H1 (cell line): ENCODE measurements at regions not wholly inside any gene's neighbourhood (a gene's known extent, or its start where the extent isn't known, plus 50 kb on each side); places are given as distances from the start of the nearest gene placed in this dataset.

Experiments
- CTCF ChIA-PET: fragments of 300-600 bp; sonication (Branson Sonifier 250); formaldehyde crosslinking; loops from one replicate; lab custom pipeline; 2021; ENCODE audit not compliant: partially characterized antibody; lab: Charles Lee
- POLR2A ChIA-PET: fragments of 300-600 bp; sonication (Branson Sonifier 250); formaldehyde crosslinking; loops from one replicate; lab custom pipeline; 2021; ENCODE audit warnings: inconsistent platforms; ENCODE audit not compliant: partially characterized antibody; lab: Charles Lee
- DNase-seq, 2 experiments: peaks; one replicate each; pipeline versions ENCODE4 v3.0.0 to v3.0.0-alpha.2; 2010 to 2022; ENCODE audit warnings: low spot score in 2 of 2, low read depth in 1 of 2, mixed read lengths in 1 of 2
- FAIRE-seq: peaks from 2 replicates; lab custom pipeline; 2011; peaks lifted over from hg19 to GRCh38; lab: Jason Lieb, UNC
- H2AFZ ChIP-seq: 2 replicates; pipeline ENCODE4 v1.8.1; 2012; ENCODE audit warnings: low read length, inconsistent platforms
- H2AK5ac ChIP-seq: 2 replicates; pipeline ENCODE4 v1.6.1; 2013; ENCODE audit warnings: low read depth, low read length
- H2BK120ac ChIP-seq: replicated peaks from 2 replicates; pipeline ENCODE3; 2013; ENCODE audit warnings: low read depth, low read length, inconsistent platforms
- H2BK12ac ChIP-seq: 2 replicates; pipeline ENCODE4 v1.6.1; 2013; ENCODE audit warnings: low read depth, low read length
- H2BK15ac ChIP-seq: 2 replicates; pipeline ENCODE4 v1.6.1; 2013; ENCODE audit warnings: low read length
- H2BK20ac ChIP-seq: 2 replicates; pipeline ENCODE4 v1.6.1; 2013; ENCODE audit warnings: low read length
- H2BK5ac ChIP-seq: 2 replicates; pipeline ENCODE4 v1.6.1; 2013; ENCODE audit warnings: low read depth, low read length
- H3K14ac ChIP-seq: 2 replicates; pipeline ENCODE4 v1.6.1; 2013; ENCODE audit warnings: inconsistent platforms; ENCODE audit not compliant: insufficient read length
- H3K18ac ChIP-seq: 2 replicates; pipeline ENCODE4 v1.6.1; 2013; ENCODE audit warnings: low read length; ENCODE audit errors: extremely low read depth
- H3K23ac ChIP-seq: 2 replicates; pipeline ENCODE4 v1.6.1; 2013; ENCODE audit warnings: inconsistent platforms; ENCODE audit not compliant: insufficient read length
- H3K23me2 ChIP-seq: 2 replicates; pipeline ENCODE4 v1.6.1; 2013; ENCODE audit warnings: low read depth, low read length
- H3K27ac ChIP-seq: 2 replicates; pipeline ENCODE4 v1.6.1; 2011; ENCODE audit warnings: low read depth, low read length, inconsistent platforms
- H3K27me3 ChIP-seq, 4 experiments: replicated peaks in 1 of 4; 1 replicate in 1 of 4; 2 replicates in 3 of 4; pipeline versions ENCODE4 v1.6.1 to v1.8.1; 2011 to 2013; ENCODE audit warnings: low read length in 3 of 4, mild to moderate bottlenecking in 3 of 4, inconsistent platforms in 2 of 4, mixed read lengths in 2 of 4, moderate library complexity in 1 of 4; ENCODE audit not compliant: control insufficient read depth in 3 of 4, insufficient read depth in 3 of 4; ENCODE audit errors: extremely low read depth in 1 of 4
- H3K36me3 ChIP-seq, 4 experiments: 2 replicates each; pipeline versions ENCODE4 v1.6.1 to v1.8.1; 2011 to 2013; ENCODE audit warnings: mild to moderate bottlenecking in 4 of 4, low read length in 3 of 4, moderate library complexity in 2 of 4, control low read depth in 1 of 4, inconsistent platforms in 1 of 4; ENCODE audit not compliant: insufficient read depth in 4 of 4, control insufficient read depth in 2 of 4
- H3K4ac ChIP-seq: replicated peaks from 2 replicates; pipeline ENCODE3; 2013; ENCODE audit warnings: low read length, low read depth, mixed read lengths, inconsistent platforms; ENCODE audit not compliant: insufficient read length
- H3K4me1 ChIP-seq, 4 experiments: replicated peaks in 1 of 4; 1 replicate in 1 of 4; 2 replicates in 3 of 4; pipeline versions ENCODE4 v1.6.1 to v1.8.1; 2011 to 2013; ENCODE audit warnings: low read length in 3 of 4, inconsistent platforms in 2 of 4, mixed read lengths in 1 of 4; ENCODE audit not compliant: insufficient read depth in 4 of 4, control insufficient read depth in 3 of 4
- H3K4me2 ChIP-seq, 2 experiments: 2 replicates each; pipeline versions ENCODE4 v1.6.1 to v1.8.1; 2011 to 2013; ENCODE audit warnings: low read depth in 2 of 2, low read length in 2 of 2, control low read depth in 1 of 2, inconsistent platforms in 1 of 2, mild to moderate bottlenecking in 1 of 2; ENCODE audit not compliant: insufficient read depth in 1 of 2
- H3K4me3 ChIP-seq, 4 experiments: fragments of 200-600, 300-600 bp in 1 of 4; sonication (generic), shearing (Covaris generic), sonication (Bioruptor Twin) in 1 of 4; 2 replicates each; pipeline versions ENCODE4 v1.5.1 to v1.8.1; 2011 to 2016; ENCODE audit warnings: low read length in 4 of 4, low read depth in 3 of 4, control low read depth in 2 of 4, inconsistent platforms in 2 of 4, mild to moderate bottlenecking in 2 of 4, mixed read lengths in 1 of 4, moderate library complexity in 1 of 4; ENCODE audit not compliant: insufficient read depth in 2 of 4; ENCODE audit errors: extremely low read depth in 1 of 4
- H3K56ac ChIP-seq: replicated peaks from 2 replicates; pipeline ENCODE3; 2013; ENCODE audit warnings: low read depth, mild to moderate bottlenecking, mixed read lengths, low read length, inconsistent platforms; ENCODE audit not compliant: insufficient read length
- H3K79me1 ChIP-seq: 2 replicates; pipeline ENCODE4 v1.6.1; 2013; ENCODE audit warnings: low read depth, low read length, control low read depth
- H3K79me2 ChIP-seq, 2 experiments: 2 replicates each; pipeline versions ENCODE4 v1.6.1 to v1.8.1; 2012 to 2013; ENCODE audit warnings: low read length in 2 of 2, mild to moderate bottlenecking in 2 of 2, inconsistent platforms in 1 of 2; ENCODE audit not compliant: insufficient read depth in 2 of 2, control insufficient read depth in 1 of 2
- H3K9ac ChIP-seq, 4 experiments: replicated peaks in 1 of 4; 1 replicate in 1 of 4; 2 replicates in 3 of 4; pipeline versions ENCODE4 v1.6.1 to v1.8.1; 2011 to 2013; ENCODE audit warnings: low read depth in 3 of 4, low read length in 3 of 4, control low read depth in 2 of 4, mild to moderate bottlenecking in 2 of 4, moderate library complexity in 2 of 4, inconsistent platforms in 1 of 4; ENCODE audit errors: extremely low read depth in 1 of 4
- H3K9me3 ChIP-seq, 2 experiments: 2 replicates each; pipeline versions ENCODE4 v1.6.1 to v1.8.1; 2012 to 2013; ENCODE audit warnings: mild to moderate bottlenecking in 2 of 2, moderate library complexity in 2 of 2, control low read depth in 1 of 2, inconsistent platforms in 1 of 2, low read depth in 1 of 2, low read length in 1 of 2, mixed read lengths in 1 of 2; ENCODE audit not compliant: insufficient read depth in 2 of 2
- H4K20me1 ChIP-seq, 2 experiments: replicated peaks in 1 of 2; 2 replicates each; pipeline versions ENCODE3 to v1.8.1; 2011 to 2013; ENCODE audit warnings: inconsistent platforms in 2 of 2, low read length in 2 of 2, mild to moderate bottlenecking in 1 of 2; ENCODE audit not compliant: insufficient read depth in 2 of 2, control insufficient read depth in 1 of 2
- H4K5ac ChIP-seq: 2 replicates; pipeline ENCODE4 v1.6.1; 2013; ENCODE audit warnings: low read length, low read depth, mixed read lengths, inconsistent platforms; ENCODE audit not compliant: insufficient read length
- H4K8ac ChIP-seq: 2 replicates; pipeline ENCODE4 v1.8.0; 2013; ENCODE audit warnings: mild to moderate bottlenecking, moderate library complexity, low read length, inconsistent platforms; ENCODE audit not compliant: insufficient read depth; ENCODE audit errors: extremely low read depth
- H4K91ac ChIP-seq: replicated peaks from 2 replicates; pipeline ENCODE3; 2013; ENCODE audit warnings: low read length, mixed read lengths, inconsistent platforms; ENCODE audit not compliant: insufficient read length
- ASH2L ChIP-seq: fragments of 200-600, 300-600 bp; sonication (generic); IDR thresholded peaks from one replicate; pipeline ENCODE4 v1.7.1; 2017; ENCODE audit warnings: low read length
- CBX8 ChIP-seq: fragments of 300-800, 300-1000 bp; sonication (generic); IDR thresholded peaks from 2 replicates; pipeline ENCODE4 v1.7.1; 2016; ENCODE audit warnings: low read depth, low read length, borderline replicate concordance
- CEBPB ChIP-seq: IDR thresholded peaks from 2 replicates; pipeline ENCODE4 v1.6.1; 2012; ENCODE audit warnings: low read depth, low read length
- CHD1 ChIP-seq: IDR thresholded peaks from 2 replicates; pipeline ENCODE4 v1.6.1; 2012; ENCODE audit warnings: low read depth, low read length, improper control_type of control experiment
- FOSL1 ChIP-seq: IDR thresholded peaks from 2 replicates; pipeline ENCODE4 v1.6.1; 2011; ENCODE audit warnings: mild to moderate bottlenecking, low read depth, low read length, moderate library complexity; ENCODE audit not compliant: insufficient read depth
- POLR2A ChIP-seq, 2 experiments: IDR thresholded peaks; 1 replicate in 1 of 2; 2 replicates in 1 of 2; pipeline ENCODE4 v1.6.1; 2011; ENCODE audit warnings: low read depth in 2 of 2, low read length in 2 of 2, mild to moderate bottlenecking in 2 of 2; ENCODE audit errors: control extremely low read depth in 1 of 2
- SIX5 ChIP-seq: IDR thresholded peaks from 2 replicates; pipeline ENCODE4 v1.6.1; 2011; ENCODE audit warnings: mild to moderate bottlenecking, low read depth, low read length
- TAF7 ChIP-seq: optimal IDR thresholded peaks from 2 replicates; pipeline ENCODE3; 2011; ENCODE audit warnings: low read depth, mild to moderate bottlenecking, inconsistent platforms, low read length, moderate library complexity, borderline replicate concordance
- USF2 ChIP-seq: IDR thresholded peaks from 2 replicates; pipeline ENCODE4 v1.6.1; 2011; ENCODE audit warnings: low read length, improper control_type of control experiment
- YY1 ChIP-seq: IDR thresholded peaks from 2 replicates; pipeline ENCODE4 v1.6.1; 2011; ENCODE audit warnings: low read depth, mild to moderate bottlenecking, low read length
- WGBS, 2 experiments: shearing (Covaris generic) in 1 of 2; methylation state at CpG; one replicate each; pipeline versions ENCODE4 v1.1.6 to v1.1.7; 2013 to 2015; ENCODE audit warnings: low lambda C conversion rate in 2 of 2, mixed read lengths in 2 of 2, inconsistent platforms in 1 of 2, low coverage in 1 of 2, missing lambda C conversion rate in 1 of 2; ENCODE audit not compliant: insufficient replicate concordance in 2 of 2, insufficient coverage in 1 of 2, insufficient read length in 1 of 2; ENCODE audit errors: extremely low coverage in 1 of 2, missing lambda C conversion rate in 1 of 2; 5-methylcytosine and 5-hydroxymethylcytosine counted together

- no peak overlapping the region for H2AK5ac ChIP-seq
- H4K5ac ChIP-seq = no peak overlapping the region
- DNase-seq (no peak), FAIRE-seq (no peak)
- H2BK5ac ChIP-seq = no peak overlapping the region
- no peaks in the 10 kb centered on the region for H3K36me3 ChIP-seq
- no peaks in the 10 kb centered on the region for H3K9me3 ChIP-seq
- H2BK15ac ChIP-seq = no peak overlapping the region
- H4K91ac ChIP-seq = no peak overlapping the region
- no peaks in the 10 kb centered on the region for H3K79me1 ChIP-seq
- 94% methylated on average over 1 of the region's 1 CpG; no CpG with 5 or more reads in 1 of the 2 experiments for WGBS, 2 experiments
- H3K18ac ChIP-seq = no peak overlapping the region
- H3K4me2 ChIP-seq = no peak overlapping the region
- no peak overlapping the region for H3K27ac ChIP-seq
- no peak overlapping the region for H2BK120ac ChIP-seq
- no peak overlapping the region for H2AFZ ChIP-seq
- no peak overlapping the region for H3K4me3 ChIP-seq
- H3K23ac ChIP-seq = no peak overlapping the region
- TF ChIP-seq POLR2A (IDR thresholded peaks at IDR 0.05; ENCODE audit: control extremely low read depth in 1 of 2, low read depth in 2 of 2, low read length in 2 of 2) (no peak), TAF7 (no peak), CEBPB (no peak), CHD1 (no peak), FOSL1 (no peak), SIX5 (no peak), ASH2L (no peak), YY1 (no peak), CBX8 (no peak), USF2 (no peak)
- H2BK12ac ChIP-seq = no peak overlapping the region
- H3K27me3 ChIP-seq = peaks cover 0 to 1% (median 0%) of the 10 kb centered on the region in 4 experiments; a peak in 1 of 7 replicates
- no peak overlapping the region for H3K9ac ChIP-seq
- H3K23me2 ChIP-seq = no peaks in the 10 kb centered on the region
- no peaks in the 10 kb centered on the region for H4K20me1 ChIP-seq
- no peak overlapping the region for H3K4ac ChIP-seq
- H3K4me1 ChIP-seq = no peaks in the 10 kb centered on the region
- no peaks in the 10 kb centered on the region for H3K79me2 ChIP-seq
- POLR2A ChIA-PET = no interaction called here
- CTCF ChIA-PET = no interaction called here
- no peak overlapping the region for H4K8ac ChIP-seq
- no peak overlapping the region for H3K56ac ChIP-seq
- no peak overlapping the region for H3K14ac ChIP-seq
- no peak overlapping the region for H2BK20ac ChIP-seq
Measured at GRCh38 chr3:74445541-74445940, 168.9 kb downstream of the CNTN3 start.
